Inferior parietal cortex (tissue), 1 donor: ENCODE measurements at regions not wholly inside any gene's neighbourhood (a gene's known extent, or its start where the extent isn't known, plus 50 kb on each side); places are given as distances from the start of the nearest gene placed in this dataset.

ENCODE experiments used
- DNase-seq: peaks from one replicate; pipeline ENCODE4 v3.0.0-alpha.2; 2016; ENCODE audit errors: extremely low spot score

- DNase-seq = no peak
Observed at GRCh38 chrX:129176710-129177109, 346.6 kb downstream of the SMARCA1 start.

- no peak for DNase-seq
Observed at GRCh38 chrX:129161108-129161507, 362.2 kb downstream of the SMARCA1 start.

- no peak for DNase-seq
Observed at GRCh38 chrX:129158505-129158904, 364.8 kb downstream of the SMARCA1 start.

DNA sequence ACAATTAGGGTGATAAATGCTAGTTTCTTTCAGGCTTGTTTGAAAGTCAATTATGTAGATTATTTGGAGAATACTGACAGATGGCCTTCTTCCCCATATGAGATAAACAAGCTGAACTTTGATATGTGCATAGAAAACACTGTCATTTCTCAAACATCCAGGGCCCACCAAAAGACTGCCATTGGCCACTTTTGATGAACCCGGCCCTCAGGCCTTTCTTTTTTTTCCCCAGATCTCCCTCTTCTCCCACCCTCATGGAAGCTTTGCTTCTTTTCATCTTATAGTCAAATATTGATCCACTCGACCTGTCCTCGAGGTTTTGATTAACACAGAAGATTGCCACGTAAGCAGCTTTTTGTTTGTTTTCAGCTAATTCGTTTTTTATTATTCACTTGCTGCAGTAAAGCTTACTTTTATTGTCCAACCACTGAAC is 377.4 kb downstream of the SMARCA1 start:
- no peak for DNase-seq

- DNase-seq = no peak
Observed at GRCh38 chrX:129145385-129145784, 377.9 kb downstream of the SMARCA1 start.

DNA sequence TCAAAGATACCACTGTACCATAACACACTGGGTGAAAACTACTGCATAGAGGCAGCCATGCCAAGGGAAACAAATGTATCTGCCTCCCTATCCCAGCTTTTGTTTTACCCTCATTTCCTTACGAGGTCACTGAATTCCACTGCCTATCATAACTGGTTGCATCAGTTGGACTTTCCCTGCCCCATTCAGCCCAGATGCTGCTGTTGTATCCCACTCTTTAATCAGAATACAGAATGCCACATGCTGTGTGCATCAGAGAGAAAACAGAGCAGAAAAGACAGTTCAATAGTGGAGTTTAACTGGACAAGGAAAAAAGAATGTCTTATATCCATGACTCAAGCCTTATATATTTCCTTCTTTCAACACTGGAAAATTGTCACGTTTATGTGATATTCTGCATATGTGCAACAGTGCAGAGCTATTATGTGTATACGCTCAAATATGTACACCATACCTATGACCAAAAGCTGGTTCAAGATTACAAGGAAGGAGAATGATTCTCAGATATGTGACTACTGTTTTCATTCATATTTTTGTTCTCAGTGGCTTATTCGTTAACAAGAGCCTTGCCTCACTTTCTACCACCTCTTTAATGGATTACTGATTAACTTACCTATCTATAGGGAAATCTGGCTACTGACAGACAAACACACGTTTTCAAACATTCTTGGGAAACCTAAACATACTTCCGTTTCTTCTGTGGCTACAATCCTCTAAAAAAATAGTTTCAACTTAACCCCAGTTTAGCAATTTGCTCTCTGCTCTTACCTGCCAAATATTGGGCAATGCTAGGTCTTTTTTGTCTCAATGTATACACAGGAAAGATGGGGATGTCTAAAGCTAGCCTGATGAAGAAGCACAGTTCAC is 378.9 kb downstream of the SMARCA1 start:
- no peak for DNase-seq

DNA sequence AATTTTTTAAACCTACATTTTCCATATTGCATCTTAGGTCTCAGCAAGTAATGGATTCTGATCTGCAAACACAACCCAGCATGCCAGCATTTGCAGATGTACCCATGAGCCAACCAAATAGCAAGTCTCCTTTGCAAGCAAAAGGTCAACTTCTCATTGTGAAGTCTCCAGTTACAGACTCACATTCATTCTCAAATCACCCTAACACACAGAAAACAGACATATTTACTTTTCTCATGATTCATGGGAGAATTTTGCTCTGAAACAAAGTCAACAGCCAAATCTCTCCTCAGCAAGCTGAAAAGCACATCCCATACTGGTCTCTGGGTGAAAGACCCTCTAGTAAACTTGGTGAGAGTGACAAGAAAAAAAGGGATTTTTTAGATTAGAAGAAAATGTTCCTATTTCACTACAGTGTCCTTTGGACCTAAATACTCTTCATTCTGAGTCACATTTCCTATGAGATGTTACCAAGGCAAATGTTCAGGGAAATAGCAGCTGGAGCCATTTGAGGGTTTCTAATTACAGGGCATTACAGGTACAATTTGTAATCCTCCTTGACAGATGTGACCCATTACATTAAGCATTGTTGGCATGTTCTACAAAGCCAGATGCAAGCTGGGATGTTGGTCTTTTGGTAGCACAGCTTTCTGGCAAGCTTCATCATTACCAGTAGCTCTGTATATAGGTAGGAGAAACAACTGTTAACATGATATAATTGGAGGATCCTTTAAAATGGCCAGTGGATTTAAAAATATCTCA is 383.3 kb downstream of the SMARCA1 start:
- DNase-seq = no peak

DNA sequence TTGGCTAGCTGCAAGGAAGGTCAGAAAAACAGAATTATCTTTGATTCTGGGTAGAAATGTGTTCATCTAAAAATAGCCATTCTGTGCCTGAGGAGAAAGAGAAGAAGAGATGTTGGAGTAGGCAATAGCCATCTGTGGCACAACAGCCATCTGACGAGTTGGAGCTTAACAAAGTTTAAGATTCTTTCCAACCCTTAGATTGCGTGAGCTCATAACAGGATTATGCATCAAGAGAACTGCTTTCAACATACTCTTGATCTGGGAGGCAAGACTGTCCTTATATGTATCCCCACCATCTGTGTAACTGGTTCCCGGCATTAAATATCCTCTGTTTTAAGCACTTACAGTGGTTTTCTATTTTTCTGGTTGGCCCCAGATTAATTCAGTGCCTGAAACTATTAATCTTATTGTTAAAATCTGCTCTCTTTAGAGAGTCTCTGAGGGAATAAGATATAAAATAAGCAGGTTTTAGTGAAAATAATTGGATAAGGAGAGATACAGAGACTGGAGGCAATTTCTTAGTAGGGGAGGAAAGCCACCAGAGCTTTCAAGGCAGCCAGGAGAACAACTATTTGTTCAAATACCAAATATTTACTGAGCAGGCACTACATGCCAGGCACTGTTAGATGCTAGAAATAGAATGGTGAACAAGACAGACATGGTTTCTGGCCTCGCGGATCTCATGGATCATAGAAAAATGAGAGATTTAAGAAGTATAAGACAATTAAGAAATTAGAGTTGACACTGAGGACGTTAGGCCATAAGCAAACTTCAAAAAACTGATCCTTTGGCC is 398.0 kb downstream of the SMARCA1 start:
- DNase-seq = no peak

DNA sequence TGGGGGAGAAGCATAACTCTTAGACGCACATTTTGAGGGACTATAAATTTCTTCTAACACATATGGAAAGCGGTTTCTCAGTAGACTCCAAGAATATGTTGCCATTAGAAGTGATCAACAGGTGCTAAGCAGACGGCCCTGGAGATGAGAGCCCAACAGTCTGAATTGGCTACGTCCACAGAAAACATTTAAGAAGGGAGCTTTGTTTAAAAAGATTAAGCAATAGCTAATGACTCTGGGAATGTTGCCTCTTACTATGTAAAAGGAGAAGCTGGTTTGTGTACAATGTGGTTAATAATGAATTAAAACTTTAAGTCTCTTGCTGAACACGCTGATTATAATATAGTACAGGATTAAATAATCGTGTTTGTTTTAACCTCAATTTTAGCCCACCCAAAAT is 399.5 kb downstream of the SMARCA1 start:
- no peak for DNase-seq

DNA sequence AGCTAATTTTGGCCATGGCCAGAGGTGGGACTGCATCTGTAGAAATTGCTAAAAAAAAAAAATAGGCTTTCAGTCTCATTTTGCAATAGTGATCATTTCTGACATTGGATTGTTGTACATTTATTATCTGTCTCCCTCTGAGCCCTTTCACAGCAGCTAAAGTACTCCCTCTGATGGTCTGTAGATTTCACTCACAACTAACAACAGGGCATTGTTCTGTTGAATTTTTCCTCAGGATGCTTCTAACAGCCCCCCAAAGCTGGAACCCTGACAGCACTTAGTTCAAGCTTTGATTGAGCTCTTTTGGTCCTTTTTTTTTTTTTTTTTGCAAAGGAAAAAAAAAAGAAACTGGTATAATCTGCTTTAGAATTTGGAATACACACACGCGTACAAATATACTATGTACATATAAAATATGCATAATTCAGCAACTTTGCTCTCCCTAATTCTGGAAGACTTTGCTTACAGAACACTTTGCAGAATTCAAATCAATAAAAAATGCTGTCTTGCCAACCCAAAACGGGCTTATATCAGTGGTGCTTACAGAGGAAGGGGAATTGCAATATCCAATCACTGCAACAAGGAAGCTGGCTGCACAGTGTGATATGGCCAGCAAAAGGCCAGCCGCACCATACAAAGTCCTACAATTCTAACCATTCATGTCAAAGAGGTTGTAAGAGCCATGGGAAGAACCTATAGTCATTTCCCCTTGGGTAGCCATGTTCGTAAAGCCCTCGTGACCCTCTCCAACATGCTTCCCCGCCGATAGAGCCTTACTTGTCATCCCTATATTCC is 406.4 kb downstream of the SMARCA1 start:
- DNase-seq = peak; percentile 4

- no peak for DNase-seq
Observed at GRCh38 chrX:129115935-129116334, 407.4 kb downstream of the SMARCA1 start.

DNA sequence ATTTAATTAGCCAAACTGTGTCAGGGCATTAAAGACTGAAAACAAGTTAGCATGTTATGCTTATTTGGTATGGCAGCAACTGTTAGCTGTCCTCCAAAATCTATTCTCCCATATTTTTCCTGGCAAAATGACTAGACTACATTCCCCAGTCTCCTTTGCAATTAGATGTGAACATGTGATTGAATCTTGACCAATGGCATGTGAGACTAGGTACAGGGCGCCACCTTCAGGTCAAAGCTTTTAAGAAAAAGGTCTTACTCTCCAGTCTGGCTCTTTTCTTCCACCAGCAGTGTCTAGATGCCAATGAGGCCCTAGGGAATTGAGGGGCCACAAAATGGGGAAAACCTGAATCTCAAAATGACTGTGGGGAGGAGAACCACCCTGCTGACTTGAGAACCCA is 408.2 kb downstream of the SMARCA1 start:
- no peak for DNase-seq

DNA sequence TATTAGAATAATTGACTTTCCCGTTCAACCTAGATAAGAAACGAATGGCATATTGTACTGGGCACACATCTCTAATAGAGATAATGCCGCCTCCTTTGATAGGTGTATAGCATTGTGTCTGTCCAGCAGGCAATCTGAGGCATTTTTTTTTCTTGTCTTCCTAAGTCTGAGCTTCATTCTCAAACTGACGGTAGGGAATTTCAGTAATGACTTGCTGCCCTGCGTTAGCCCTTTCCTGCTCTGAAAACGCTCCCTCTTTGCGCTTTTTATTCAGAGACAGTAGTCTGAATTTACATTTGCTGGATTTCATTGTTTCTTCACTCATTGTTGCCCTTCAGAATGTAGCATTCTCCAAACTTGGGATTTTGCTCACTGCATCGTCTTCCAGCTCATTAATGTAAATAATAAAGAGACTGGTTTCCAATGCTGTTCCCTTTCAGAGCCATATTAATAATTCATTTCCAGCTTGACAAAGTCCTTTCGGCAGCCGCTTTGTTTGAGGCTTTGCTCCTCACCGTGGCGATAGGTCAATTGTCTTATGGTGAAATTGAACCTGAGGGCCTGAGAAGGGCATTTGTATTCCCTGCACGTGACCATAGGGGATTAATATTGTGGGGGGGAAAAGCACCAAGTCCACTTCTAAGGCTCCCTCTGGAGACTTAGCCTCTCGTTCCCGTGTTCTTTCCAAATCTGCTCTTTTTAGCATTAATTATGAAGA is 412.1 kb downstream of the SMARCA1 start:
- DNase-seq = no peak

GRCh38 chrX:129108936-129109335 is 414.4 kb downstream of the SMARCA1 start:
- no peak for DNase-seq

GRCh38 chrX:129099207-129099606 is 424.1 kb downstream of the SMARCA1 start:
- DNase-seq = no peak

DNA sequence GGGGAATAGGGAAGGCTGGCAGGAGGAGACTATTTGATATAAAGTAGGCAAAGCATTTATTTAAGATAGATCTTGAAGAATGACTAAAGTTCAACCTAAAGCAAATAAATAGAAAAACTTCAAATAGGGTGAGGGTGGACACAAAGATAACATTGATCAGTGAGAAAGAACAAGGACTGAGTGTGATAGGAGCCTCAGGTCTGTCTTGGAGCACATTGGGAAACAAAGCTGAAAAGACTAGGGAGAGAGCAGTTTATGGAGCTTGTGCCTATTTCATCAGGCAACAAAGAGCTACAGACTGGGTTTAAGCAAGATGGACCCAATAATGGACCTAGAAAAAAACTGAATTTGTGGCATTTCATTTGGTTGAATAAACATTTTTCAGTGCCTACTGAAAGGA is 425.6 kb downstream of the SMARCA1 start:
- DNase-seq = no peak

DNA sequence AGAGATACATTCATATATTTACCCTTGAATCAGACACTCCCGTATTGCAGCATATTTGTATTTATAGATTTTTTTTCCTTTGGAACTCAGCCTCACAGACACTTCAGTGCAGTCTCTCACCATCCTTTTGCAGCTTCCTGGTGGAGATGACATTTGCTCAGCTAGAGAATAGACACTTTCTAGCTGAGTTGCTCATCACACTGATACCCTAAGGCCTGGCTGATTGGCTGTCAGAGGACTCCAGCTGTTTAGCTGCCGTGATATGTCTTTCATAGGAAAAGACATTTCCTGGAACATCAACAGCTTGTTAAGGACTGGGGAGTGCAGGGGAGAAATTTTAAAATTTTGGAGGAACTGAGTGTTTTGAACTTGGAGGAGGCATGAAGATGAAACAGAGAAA is 429.6 kb downstream of the SMARCA1 start:
- DNase-seq = no peak

GRCh38 chrX:129092757-129093156 is 430.5 kb downstream of the SMARCA1 start:
- no peak for DNase-seq

- no peak for DNase-seq
Observed at GRCh38 chrX:129092242-129092641, 431.0 kb downstream of the SMARCA1 start.

GRCh38 chrX:129091097-129091496 is 432.2 kb downstream of the SMARCA1 start:
- DNase-seq = no peak

DNA sequence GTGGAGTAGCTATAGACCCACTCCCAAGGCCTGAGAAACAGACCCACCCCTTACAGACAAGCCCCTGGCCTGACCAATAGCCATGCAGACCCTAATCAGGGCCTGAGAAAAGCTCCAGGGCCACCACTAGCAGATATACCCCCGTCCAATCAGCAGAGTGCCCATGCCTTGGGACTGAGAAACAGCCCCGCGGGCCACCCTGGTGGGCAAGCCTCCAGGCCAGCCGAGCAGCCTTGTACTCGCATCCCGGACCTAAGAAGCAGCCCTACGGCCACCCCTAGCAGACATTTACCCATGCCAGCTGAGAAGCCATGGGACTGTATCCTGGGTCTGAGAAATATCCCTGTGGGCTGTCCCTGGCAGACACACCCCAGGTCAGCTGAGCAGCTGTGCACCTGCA is 436.5 kb downstream of the SMARCA1 start:
- DNase-seq = no peak
